Activated CD4-positive, alpha-beta T cell treated with anti-CD3 and anti-CD28 coated beads, Interleukin-2, Interleukin-6, amounts not matched to agents 100 ng/mL and 50 ng/mL, durations not matched to agents 16 hours and 8 hours (primary cell): ENCODE measurements at regions not wholly inside any gene's neighbourhood (a gene's known extent, or its start where the extent isn't known, plus 50 kb on each side); places are given as distances from the start of the nearest gene placed in this dataset.

Source experiments
- DNase-seq: peaks from one replicate; pipeline ENCODE4 v3.0.0-alpha.2; 2020

GRCh38 chr13:85278851-85279250 lies 520.4 kb downstream of the SLITRK6 start:
- no peak for DNase-seq

GRCh38 chr13:85277748-85278147 lies 521.5 kb downstream of the SLITRK6 start:
- no peak for DNase-seq

- DNase-seq = no peak
Measured at GRCh38 chr13:85266771-85267170, 532.4 kb downstream of the SLITRK6 start.

GRCh38 chr13:85266331-85266730 lies 532.9 kb downstream of the SLITRK6 start:
- no peak for DNase-seq

GRCh38 chr13:85265296-85265695 lies 533.9 kb downstream of the SLITRK6 start:
- no peak for DNase-seq

- DNase-seq = no peak
Measured at GRCh38 chr13:85262499-85262898, 536.7 kb downstream of the SLITRK6 start.

- no peak for DNase-seq
Measured at GRCh38 chr13:85261757-85262346, 537.4 kb downstream of the SLITRK6 start.

- no peak for DNase-seq
Measured at GRCh38 chr13:85260896-85261295, 538.3 kb downstream of the SLITRK6 start.

- no peak for DNase-seq
Measured at GRCh38 chr13:85255978-85256377, 543.2 kb downstream of the SLITRK6 start.

- no peak for DNase-seq
Measured at GRCh38 chr13:85254641-85255040, 544.6 kb downstream of the SLITRK6 start.

GRCh38 chr13:85249151-85249550 lies 550.1 kb downstream of the SLITRK6 start:
- no peak for DNase-seq

- DNase-seq = no peak
Measured at GRCh38 chr13:85247780-85248179, 551.4 kb downstream of the SLITRK6 start.

- DNase-seq = no peak
Measured at GRCh38 chr13:85243831-85244230, 555.4 kb downstream of the SLITRK6 start.

GRCh38 chr13:85241060-85241459 lies 558.2 kb downstream of the SLITRK6 start:
- no peak for DNase-seq

- DNase-seq = no peak
Measured at GRCh38 chr13:85236413-85236812, 562.8 kb downstream of the SLITRK6 start.

GRCh38 chr13:85230691-85231093 lies 568.5 kb downstream of the SLITRK6 start:
- no peak for DNase-seq

- DNase-seq = no peak
Measured at GRCh38 chr13:85228692-85229091, 570.5 kb downstream of the SLITRK6 start.

GRCh38 chr13:85223883-85224656 lies 575.1 kb downstream of the SLITRK6 start:
- no peak for DNase-seq

GRCh38 chr13:85216576-85216975 lies 582.6 kb downstream of the SLITRK6 start:
- DNase-seq = no peak

GRCh38 chr13:85212692-85213091 lies 586.5 kb downstream of the SLITRK6 start:
- no peak for DNase-seq

GRCh38 chr13:85204668-85205344 lies 594.4 kb downstream of the SLITRK6 start:
- no peak for DNase-seq

GRCh38 chr13:85197431-85197830 lies 601.8 kb downstream of the SLITRK6 start:
- DNase-seq = no peak

- DNase-seq = no peak
Measured at GRCh38 chr13:85194482-85194881, 604.7 kb downstream of the SLITRK6 start.
